ENCODE measurements at regions not wholly inside any gene's neighbourhood (a gene's known extent, or its start where the extent isn't known, plus 50 kb on each side); places are given as distances from the start of the nearest gene placed in this dataset.
"Not testable (repeated sequence)": the region's sequence is repeated elsewhere in the genome, so short reads cannot be mapped to it uniquely, and the experiment has no call there.

DNA sequence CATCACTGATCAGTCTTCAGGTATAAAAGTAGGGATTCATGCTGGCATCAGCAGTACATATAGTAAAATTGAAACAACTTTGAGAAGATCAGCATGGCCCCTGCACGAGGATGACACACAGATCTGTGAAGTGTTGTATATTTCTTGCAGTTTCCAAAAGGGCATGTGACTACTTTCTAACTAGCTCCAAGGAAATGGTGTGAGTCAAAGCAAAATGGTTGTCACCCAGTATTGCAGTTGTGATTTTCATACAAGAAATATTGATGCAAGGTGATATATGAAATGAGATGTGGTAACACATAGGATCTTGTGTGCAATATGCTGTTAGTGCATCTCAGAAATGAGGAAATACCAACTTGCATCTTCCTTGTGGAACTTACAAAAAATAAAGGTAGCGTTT lies 74.5 kb upstream of the ACBD5 start:
- TF ChIP-seq, protein P1, sequence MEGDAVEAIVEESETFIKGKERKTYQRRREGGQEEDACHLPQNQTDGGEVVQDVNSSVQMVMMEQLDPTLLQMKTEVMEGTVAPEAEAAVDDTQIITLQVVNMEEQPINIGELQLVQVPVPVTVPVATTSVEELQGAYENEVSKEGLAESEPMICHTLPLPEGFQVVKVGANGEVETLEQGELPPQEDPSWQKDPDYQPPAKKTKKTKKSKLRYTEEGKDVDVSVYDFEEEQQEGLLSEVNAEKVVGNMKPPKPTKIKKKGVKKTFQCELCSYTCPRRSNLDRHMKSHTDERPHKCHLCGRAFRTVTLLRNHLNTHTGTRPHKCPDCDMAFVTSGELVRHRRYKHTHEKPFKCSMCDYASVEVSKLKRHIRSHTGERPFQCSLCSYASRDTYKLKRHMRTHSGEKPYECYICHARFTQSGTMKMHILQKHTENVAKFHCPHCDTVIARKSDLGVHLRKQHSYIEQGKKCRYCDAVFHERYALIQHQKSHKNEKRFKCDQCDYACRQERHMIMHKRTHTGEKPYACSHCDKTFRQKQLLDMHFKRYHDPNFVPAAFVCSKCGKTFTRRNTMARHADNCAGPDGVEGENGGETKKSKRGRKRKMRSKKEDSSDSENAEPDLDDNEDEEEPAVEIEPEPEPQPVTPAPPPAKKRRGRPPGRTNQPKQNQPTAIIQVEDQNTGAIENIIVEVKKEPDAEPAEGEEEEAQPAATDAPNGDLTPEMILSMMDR (IDR thresholded peaks at IDR 0.05; ENCODE audit: low read depth, low read length, poor library complexity, severe bottlenecking) = not testable (repeated sequence)
- not testable (repeated sequence) for TF ChIP-seq EZH2phosphoT487 (IDR thresholded peaks at IDR 0.05; ENCODE audit: borderline replicate concordance, low read length)

All from DOHH2 (cell line).